K562 (cell line): ENCODE measurements at regions not wholly inside any gene's neighbourhood (a gene's known extent, or its start where the extent isn't known, plus 50 kb on each side); places are given as distances from the start of the nearest gene placed in this dataset.

ENCODE experiments used
- ARID1B ChIP-seq: fragments of 450-650 bp; IDR thresholded peaks from 2 replicates; pipeline ENCODE4 v1.6.1; 2016; ENCODE audit warnings: antibody characterized with exemption, mild to moderate bottlenecking, inconsistent platforms
- BRD4 ChIP-seq: fragments of 200-600 bp; sonication (generic); IDR thresholded peaks from 2 replicates; pipeline ENCODE4 v1.6.1; 2017; ENCODE audit warnings: inconsistent platforms
- EGR1 ChIP-seq: fragments of 450-650 bp; conservative IDR thresholded peaks from 2 replicates; pipeline ENCODE4 v1.6.1; 2017; ENCODE audit warnings: mild to moderate bottlenecking
- EWSR1 ChIP-seq: fragments of 450-650 bp; IDR thresholded peaks from 2 replicates; pipeline ENCODE4 v1.6.1; 2018; ENCODE audit warnings: borderline replicate concordance, mild to moderate bottlenecking, low read depth, moderate library complexity; ENCODE audit not compliant: partially characterized antibody
- HDAC1 ChIP-seq, 2 experiments: fragments of 450-650 bp; IDR thresholded peaks; 2 replicates each; pipeline ENCODE4 v1.6.1; 2016 to 2017; ENCODE audit warnings: inconsistent platforms in 1 of 2, mild to moderate bottlenecking in 1 of 2, moderate library complexity in 1 of 2
- HEY1 ChIP-seq: fragments of 250-450 bp; sonication (Bioruptor Pico); IDR thresholded peaks from 2 replicates; pipeline ENCODE4 v1.5.0; 2020; ENCODE audit warnings: mild to moderate bottlenecking, moderate library complexity, borderline replicate concordance
- MCM7 ChIP-seq, 2 experiments: fragments of 450-650 bp; IDR thresholded peaks; 2 replicates each; pipeline ENCODE4 v1.6.1; 2016 to 2018
- MEIS2 ChIP-seq: fragments of 450-650 bp; IDR thresholded peaks from 2 replicates; pipeline ENCODE4 v1.6.1; 2014; ENCODE audit warnings: mild to moderate bottlenecking; ENCODE audit not compliant: partially characterized antibody
- NCOA6 ChIP-seq: fragments of 450-650 bp; IDR thresholded peaks from 2 replicates; pipeline ENCODE4 v1.6.1; 2017; ENCODE audit warnings: mild to moderate bottlenecking
- RFX1 ChIP-seq: fragments of 450-650 bp; IDR thresholded peaks from 2 replicates; pipeline ENCODE4 v1.6.1; 2016; ENCODE audit warnings: mild to moderate bottlenecking, moderate library complexity
- SNIP1 ChIP-seq: fragments of 450-650 bp; IDR thresholded peaks from 2 replicates; pipeline ENCODE4 v1.7.1; 2017; ENCODE audit warnings: low read depth, mild to moderate bottlenecking
- SNRNP70 ChIP-seq: fragments of 200-400 bp; formaldehyde crosslinking; optimal IDR thresholded peaks from 2 replicates; pipeline ENCODE3; 2017; ENCODE audit warnings: low read depth, low read length
- SREBF1 ChIP-seq: fragments of 150-350 bp; IDR thresholded peaks from 2 replicates; pipeline ENCODE4 v1.6.1; 2014; ENCODE audit warnings: antibody characterized with exemption, low read depth, low read length, borderline replicate concordance
- TAF9B ChIP-seq: fragments of 450-650 bp; IDR thresholded peaks from 2 replicates; pipeline ENCODE4 v1.6.1; 2018; ENCODE audit warnings: mild to moderate bottlenecking; ENCODE audit not compliant: partially characterized antibody
- TAL1 ChIP-seq: fragments of 450-650 bp; IDR thresholded peaks from 2 replicates; pipeline ENCODE4 v1.6.1; 2016; ENCODE audit warnings: mild to moderate bottlenecking
- TRIM24 ChIP-seq, 2 experiments: fragments of 450-650 bp; IDR thresholded peaks; 2 replicates each; pipeline ENCODE4 v1.6.1; 2016
- ZNF197 ChIP-seq: fragments of 200-800 bp; sonication (Bioruptor generic); IDR thresholded peaks from 2 replicates; pipeline ENCODE4 v1.6.1; 2016; ENCODE audit warnings: low read depth, missing genetic modification characterization, missing compliant biosample characterization
- ZNF766 ChIP-seq: fragments of 200-800 bp; sonication (Bioruptor generic); conservative IDR thresholded peaks from 2 replicates; pipeline ENCODE4 v1.6.1; 2016; ENCODE audit warnings: missing genetic modification characterization, missing compliant biosample characterization
- TF ChIP-seq, protein P1 (sequence below): fragments of 200-800 bp; sonication (Bioruptor generic); IDR thresholded peaks from 2 replicates; pipeline ENCODE4 v1.6.1; 2017; ENCODE audit warnings: missing genetic modification characterization, missing compliant biosample characterization
- TF ChIP-seq, protein P2 (sequence below): fragments of 200-800 bp; sonication (Bioruptor generic); IDR thresholded peaks from 2 replicates; pipeline ENCODE4 v1.6.1; 2017; ENCODE audit warnings: missing genetic modification characterization, missing compliant biosample characterization
- TF ChIP-seq, protein P3 (sequence below): sonication (generic); formaldehyde crosslinking; IDR thresholded peaks from 2 replicates; pipeline ENCODE4 v1.4.0; 2020; ENCODE audit warnings: mild to moderate bottlenecking, missing genetic modification reagents
- TF ChIP-seq, protein P4 (sequence below): sonication (generic); formaldehyde crosslinking; IDR thresholded peaks from 2 replicates; pipeline ENCODE4 v1.8.0; 2022; ENCODE audit warnings: missing genetic modification reagents, mild to moderate bottlenecking, borderline replicate concordance

DNA sequence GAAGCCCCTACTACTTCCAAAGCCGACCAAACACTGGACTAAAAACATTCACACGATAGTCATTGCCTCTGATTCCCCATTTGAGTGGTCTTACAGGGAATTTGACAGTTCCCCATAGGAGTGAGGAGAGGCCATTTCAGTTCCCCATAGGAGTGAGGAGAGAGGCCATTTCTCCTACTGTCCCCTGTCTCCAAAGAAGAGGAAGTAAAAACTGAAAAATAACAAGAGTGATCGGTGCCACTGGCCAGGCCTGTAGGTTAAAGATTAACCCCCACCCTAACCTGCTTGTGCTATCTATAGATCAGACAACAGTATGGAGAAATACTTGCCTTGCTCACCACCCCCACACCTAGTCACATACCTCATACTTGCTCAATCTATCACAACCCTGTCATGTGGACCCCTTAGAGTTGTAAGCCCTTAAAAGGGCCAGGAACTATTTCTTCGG is 204.0 kb upstream of the MOCS1 start (continued):
- TF ChIP-seq MCM7 (IDR thresholded peaks at IDR 0.05): no peak
- peak; percentile 31; the same call in 1 of the 2 replicates for TF ChIP-seq EGR1
- no peak for TF ChIP-seq SREBF1
- peak; percentile 42 for TF ChIP-seq MEIS2
- no peak for TF ChIP-seq NCOA6
- TF ChIP-seq EWSR1: no peak
- peak; percentile 84; the same call in 1 of the 2 replicates for TF ChIP-seq BRD4
- no peak for TF ChIP-seq SNRNP70
- TF ChIP-seq TAL1: peak; percentile 41; the same call in 1 of the 2 replicates
- TF ChIP-seq, protein P1, sequence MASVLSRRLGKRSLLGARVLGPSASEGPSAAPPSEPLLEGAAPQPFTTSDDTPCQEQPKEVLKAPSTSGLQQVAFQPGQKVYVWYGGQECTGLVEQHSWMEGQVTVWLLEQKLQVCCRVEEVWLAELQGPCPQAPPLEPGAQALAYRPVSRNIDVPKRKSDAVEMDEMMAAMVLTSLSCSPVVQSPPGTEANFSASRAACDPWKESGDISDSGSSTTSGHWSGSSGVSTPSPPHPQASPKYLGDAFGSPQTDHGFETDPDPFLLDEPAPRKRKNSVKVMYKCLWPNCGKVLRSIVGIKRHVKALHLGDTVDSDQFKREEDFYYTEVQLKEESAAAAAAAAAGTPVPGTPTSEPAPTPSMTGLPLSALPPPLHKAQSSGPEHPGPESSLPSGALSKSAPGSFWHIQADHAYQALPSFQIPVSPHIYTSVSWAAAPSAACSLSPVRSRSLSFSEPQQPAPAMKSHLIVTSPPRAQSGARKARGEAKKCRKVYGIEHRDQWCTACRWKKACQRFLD: no peak
- TF ChIP-seq HDAC1 (IDR thresholded peaks at IDR 0.05): no peak
- TF ChIP-seq TRIM24 (IDR thresholded peaks at IDR 0.05): peak in 1 of 2 experiments; percentile 63; a peak in 2 of 4 replicates
- TF ChIP-seq, protein P2, sequence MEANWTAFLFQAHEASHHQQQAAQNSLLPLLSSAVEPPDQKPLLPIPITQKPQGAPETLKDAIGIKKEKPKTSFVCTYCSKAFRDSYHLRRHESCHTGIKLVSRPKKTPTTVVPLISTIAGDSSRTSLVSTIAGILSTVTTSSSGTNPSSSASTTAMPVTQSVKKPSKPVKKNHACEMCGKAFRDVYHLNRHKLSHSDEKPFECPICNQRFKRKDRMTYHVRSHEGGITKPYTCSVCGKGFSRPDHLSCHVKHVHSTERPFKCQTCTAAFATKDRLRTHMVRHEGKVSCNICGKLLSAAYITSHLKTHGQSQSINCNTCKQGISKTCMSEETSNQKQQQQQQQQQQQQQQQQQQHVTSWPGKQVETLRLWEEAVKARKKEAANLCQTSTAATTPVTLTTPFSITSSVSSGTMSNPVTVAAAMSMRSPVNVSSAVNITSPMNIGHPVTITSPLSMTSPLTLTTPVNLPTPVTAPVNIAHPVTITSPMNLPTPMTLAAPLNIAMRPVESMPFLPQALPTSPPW (CRISPR knock-in tag): peak; percentile 46; the same call in 1 of the 2 replicates
- TF ChIP-seq TAF9B: no peak
- TF ChIP-seq ZNF766 (CRISPR knock-in tag): peak; percentile 83
- TF ChIP-seq, protein P3, sequence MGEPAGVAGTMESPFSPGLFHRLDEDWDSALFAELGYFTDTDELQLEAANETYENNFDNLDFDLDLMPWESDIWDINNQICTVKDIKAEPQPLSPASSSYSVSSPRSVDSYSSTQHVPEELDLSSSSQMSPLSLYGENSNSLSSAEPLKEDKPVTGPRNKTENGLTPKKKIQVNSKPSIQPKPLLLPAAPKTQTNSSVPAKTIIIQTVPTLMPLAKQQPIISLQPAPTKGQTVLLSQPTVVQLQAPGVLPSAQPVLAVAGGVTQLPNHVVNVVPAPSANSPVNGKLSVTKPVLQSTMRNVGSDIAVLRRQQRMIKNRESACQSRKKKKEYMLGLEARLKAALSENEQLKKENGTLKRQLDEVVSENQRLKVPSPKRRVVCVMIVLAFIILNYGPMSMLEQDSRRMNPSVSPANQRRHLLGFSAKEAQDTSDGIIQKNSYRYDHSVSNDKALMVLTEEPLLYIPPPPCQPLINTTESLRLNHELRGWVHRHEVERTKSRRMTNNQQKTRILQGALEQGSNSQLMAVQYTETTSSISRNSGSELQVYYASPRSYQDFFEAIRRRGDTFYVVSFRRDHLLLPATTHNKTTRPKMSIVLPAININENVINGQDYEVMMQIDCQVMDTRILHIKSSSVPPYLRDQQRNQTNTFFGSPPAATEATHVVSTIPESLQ (CRISPR knock-in tag): no peak
- TF ChIP-seq HEY1 (CRISPR knock-in tag): no peak
- TF ChIP-seq, protein P4, sequence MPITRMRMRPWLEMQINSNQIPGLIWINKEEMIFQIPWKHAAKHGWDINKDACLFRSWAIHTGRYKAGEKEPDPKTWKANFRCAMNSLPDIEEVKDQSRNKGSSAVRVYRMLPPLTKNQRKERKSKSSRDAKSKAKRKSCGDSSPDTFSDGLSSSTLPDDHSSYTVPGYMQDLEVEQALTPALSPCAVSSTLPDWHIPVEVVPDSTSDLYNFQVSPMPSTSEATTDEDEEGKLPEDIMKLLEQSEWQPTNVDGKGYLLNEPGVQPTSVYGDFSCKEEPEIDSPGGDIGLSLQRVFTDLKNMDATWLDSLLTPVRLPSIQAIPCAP: no peak
- 0 out of 2 replicates have a peak, but pooled peaks have one; percentile 44 for TF ChIP-seq SNIP1
- TF ChIP-seq ARID1B: peak; percentile 58
- no peak for TF ChIP-seq RFX1
- no peak for TF ChIP-seq ZNF197
